ENCODE measurements at regions not wholly inside any gene's neighbourhood (a gene's known extent, or its start where the extent isn't known, plus 50 kb on each side); places are given as distances from the start of the nearest gene placed in this dataset.

DNA sequence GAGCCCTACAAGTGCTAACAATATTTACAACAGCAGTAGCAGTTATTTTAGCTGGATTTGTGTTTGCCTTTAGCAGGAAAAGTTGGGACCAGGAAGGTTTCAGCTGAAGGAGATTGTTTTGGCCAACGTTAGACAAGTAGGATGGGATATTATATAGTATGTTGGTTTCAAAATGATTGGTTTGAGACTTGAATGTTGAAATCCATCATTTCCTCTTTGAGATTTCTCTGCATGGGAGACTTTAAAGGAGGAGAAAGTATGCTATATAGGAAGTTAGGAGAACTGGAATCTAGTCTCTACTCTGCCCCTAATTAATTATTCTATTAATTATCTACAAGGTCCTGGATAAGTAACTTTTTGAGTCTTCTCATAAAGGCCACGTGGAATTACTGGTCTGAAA is 263.8 kb downstream of the PTEN start:
- H3K4me3 ChIP-seq, result no peak overlapping the region
- no peaks in the 10 kb centered on the region for H3K36me3 Mint-ChIP-seq
- no peaks in the 10 kb centered on the region for H3K79me2 ChIP-seq (ENCODE audit: low read depth)
- no peak overlapping the region for H3K27ac ChIP-seq
- H3K9me3 Mint-ChIP-seq, result no peaks in the 10 kb centered on the region
- TF ChIP-seq EZH2phosphoT487 (IDR thresholded peaks at IDR 0.05) (no peak), EZH2 (IDR thresholded peaks at IDR 0.05) (no peak)
- TF ChIP-seq, protein P1, sequence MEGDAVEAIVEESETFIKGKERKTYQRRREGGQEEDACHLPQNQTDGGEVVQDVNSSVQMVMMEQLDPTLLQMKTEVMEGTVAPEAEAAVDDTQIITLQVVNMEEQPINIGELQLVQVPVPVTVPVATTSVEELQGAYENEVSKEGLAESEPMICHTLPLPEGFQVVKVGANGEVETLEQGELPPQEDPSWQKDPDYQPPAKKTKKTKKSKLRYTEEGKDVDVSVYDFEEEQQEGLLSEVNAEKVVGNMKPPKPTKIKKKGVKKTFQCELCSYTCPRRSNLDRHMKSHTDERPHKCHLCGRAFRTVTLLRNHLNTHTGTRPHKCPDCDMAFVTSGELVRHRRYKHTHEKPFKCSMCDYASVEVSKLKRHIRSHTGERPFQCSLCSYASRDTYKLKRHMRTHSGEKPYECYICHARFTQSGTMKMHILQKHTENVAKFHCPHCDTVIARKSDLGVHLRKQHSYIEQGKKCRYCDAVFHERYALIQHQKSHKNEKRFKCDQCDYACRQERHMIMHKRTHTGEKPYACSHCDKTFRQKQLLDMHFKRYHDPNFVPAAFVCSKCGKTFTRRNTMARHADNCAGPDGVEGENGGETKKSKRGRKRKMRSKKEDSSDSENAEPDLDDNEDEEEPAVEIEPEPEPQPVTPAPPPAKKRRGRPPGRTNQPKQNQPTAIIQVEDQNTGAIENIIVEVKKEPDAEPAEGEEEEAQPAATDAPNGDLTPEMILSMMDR (IDR thresholded peaks at IDR 0.05), result no peak
- no peaks in the 10 kb centered on the region for H3K4me1 ChIP-seq
- no peaks in the 10 kb centered on the region for H3K9me3 ChIP-seq (ENCODE audit: low read depth)
- no peak overlapping the region for H3K4me3 Mint-ChIP-seq
- no peak overlapping the region for H3K4me2 ChIP-seq
- no peaks in the 10 kb centered on the region for H3K27me3 ChIP-seq
- no peaks in the 10 kb centered on the region for H3K36me3 ChIP-seq
- no peaks in the 10 kb centered on the region for H3K4me1 Mint-ChIP-seq
- H4K20me1 ChIP-seq (ENCODE audit: low read depth), result no peaks in the 10 kb centered on the region
- no peaks in the 10 kb centered on the region for H3F3A ChIP-seq (ENCODE audit: low read depth)
- no peak overlapping the region for H3K9ac ChIP-seq
- DNase-seq (ENCODE audit: low spot score), result no peak
- no peak overlapping the region for H3K27ac Mint-ChIP-seq
- no peaks in the 10 kb centered on the region for H3K27me3 Mint-ChIP-seq (ENCODE audit: insufficient read depth, low read depth)
- no peak overlapping the region for H2AFZ ChIP-seq (replicated peaks)

DNA sequence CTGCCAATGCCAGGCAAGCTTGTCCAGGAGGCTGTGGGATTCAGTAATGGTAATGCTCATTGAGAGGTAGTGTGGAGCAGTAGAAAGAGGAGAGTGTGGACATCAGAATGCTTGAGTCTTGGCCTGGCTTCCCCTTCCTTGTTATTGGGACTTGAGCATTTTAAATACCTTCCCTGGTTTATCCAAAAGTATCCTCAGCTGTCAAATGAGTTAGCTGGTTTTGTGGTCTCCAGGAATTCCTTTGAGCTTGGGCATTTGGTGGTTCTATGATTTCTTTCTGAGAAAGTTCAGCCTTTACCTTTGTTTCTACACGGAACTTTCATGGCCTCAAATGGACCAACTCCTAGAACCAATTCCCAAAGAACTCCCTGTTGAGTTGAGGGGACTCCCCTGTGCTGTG is 264.3 kb downstream of the PTEN start:
- no peak overlapping the region for H3K4me3 Mint-ChIP-seq
- no peaks in the 10 kb centered on the region for H4K20me1 ChIP-seq (ENCODE audit: low read depth)
- no peaks in the 10 kb centered on the region for H3K4me1 ChIP-seq
- H3K4me1 Mint-ChIP-seq, result no peaks in the 10 kb centered on the region
- H3K9me3 Mint-ChIP-seq, result no peaks in the 10 kb centered on the region
- no peaks in the 10 kb centered on the region for H3K9me3 ChIP-seq (ENCODE audit: low read depth)
- no peaks in the 10 kb centered on the region for H3K36me3 ChIP-seq
- no peak overlapping the region for H3K27ac Mint-ChIP-seq
- no peaks in the 10 kb centered on the region for H3F3A ChIP-seq (ENCODE audit: low read depth)
- H3K4me2 ChIP-seq, result no peak overlapping the region
- H3K79me2 ChIP-seq (ENCODE audit: low read depth), result no peaks in the 10 kb centered on the region
- no peak overlapping the region for H3K4me3 ChIP-seq
- no peak overlapping the region for H3K27ac ChIP-seq
- no peaks in the 10 kb centered on the region for H3K27me3 Mint-ChIP-seq (ENCODE audit: insufficient read depth, low read depth)
- no peak overlapping the region for H2AFZ ChIP-seq (replicated peaks)
- no peaks in the 10 kb centered on the region for H3K27me3 ChIP-seq
- TF ChIP-seq, protein P1 (IDR thresholded peaks at IDR 0.05), result no peak
- TF ChIP-seq EZH2phosphoT487 (IDR thresholded peaks at IDR 0.05), result no peak
- no peaks in the 10 kb centered on the region for H3K36me3 Mint-ChIP-seq
- DNase-seq (ENCODE audit: low spot score), result no peak
- H3K9ac ChIP-seq, result no peak overlapping the region

DNA sequence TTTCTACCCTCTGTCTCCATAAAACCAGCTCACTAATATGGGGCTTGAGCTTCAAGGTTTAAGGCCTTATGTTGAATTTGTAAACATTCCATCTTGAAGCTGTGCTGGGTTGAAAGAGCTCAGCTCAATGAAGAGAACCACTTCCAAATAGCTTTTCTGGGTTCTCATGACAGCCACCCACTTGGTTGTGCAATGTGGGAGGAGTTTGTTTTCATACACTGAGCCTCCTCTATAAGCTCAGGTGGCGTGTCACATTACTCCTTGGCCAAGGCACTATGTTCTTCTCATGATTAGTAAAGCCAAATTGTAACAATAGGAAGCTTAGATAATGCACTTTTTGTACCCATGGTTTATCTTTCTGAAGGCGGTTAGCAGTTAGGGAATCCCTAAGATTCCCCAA is 265.6 kb downstream of the PTEN start:
- Histone ChIP-seq H3K4me1 (no peaks in the 10 kb centered on the region), H2AFZ (replicated peaks) (no peak overlapping the region), H4K20me1 (ENCODE audit: low read depth) (no peaks in the 10 kb centered on the region), H3K9me3 (ENCODE audit: low read depth) (no peaks in the 10 kb centered on the region), H3K79me2 (ENCODE audit: low read depth) (no peaks in the 10 kb centered on the region), H3K4me2 (no peak overlapping the region), H3K4me3 (no peak overlapping the region), H3F3A (ENCODE audit: low read depth) (no peaks in the 10 kb centered on the region), H3K27me3 (no peaks in the 10 kb centered on the region), H3K27ac (no peak overlapping the region), H3K9ac (no peak overlapping the region), H3K36me3 (no peaks in the 10 kb centered on the region)
- no peak for TF ChIP-seq EZH2phosphoT487 (IDR thresholded peaks at IDR 0.05)
- TF ChIP-seq, protein P1 (IDR thresholded peaks at IDR 0.05), result no peak
- no peak for TF ChIP-seq EZH2 (IDR thresholded peaks at IDR 0.05)
- Mint-ChIP-seq H3K9me3 (no peaks in the 10 kb centered on the region), H3K27ac (no peak overlapping the region), H3K27me3 (ENCODE audit: insufficient read depth, low read depth) (no peaks in the 10 kb centered on the region), H3K4me3 (no peak overlapping the region), H3K4me1 (no peaks in the 10 kb centered on the region), H3K36me3 (no peaks in the 10 kb centered on the region)
- DNase-seq (ENCODE audit: low spot score), result no peak

DNA sequence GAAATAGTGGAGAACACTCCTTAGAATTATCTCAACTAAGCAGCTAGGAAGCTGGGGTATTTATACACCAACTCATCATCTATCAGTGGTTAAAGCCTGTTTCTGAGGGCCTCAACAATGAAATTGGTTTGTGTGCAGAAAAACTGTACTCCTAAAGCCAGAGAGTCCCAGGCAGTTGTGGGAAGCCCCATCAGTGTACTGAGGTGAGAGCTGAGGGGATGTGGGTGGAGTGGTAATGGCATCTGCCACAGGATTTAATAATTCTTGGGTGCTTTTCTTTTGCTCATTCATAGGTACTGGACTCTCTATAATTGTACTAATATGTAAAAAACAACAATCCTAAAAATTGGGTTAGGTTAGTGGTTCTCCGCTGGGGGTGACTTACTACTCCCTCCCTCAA is 267.5 kb downstream of the PTEN start:
- no peaks in the 10 kb centered on the region for H3F3A ChIP-seq (ENCODE audit: low read depth)
- no peak for DNase-seq (ENCODE audit: low spot score)
- H3K9me3 ChIP-seq (ENCODE audit: low read depth), result no peaks in the 10 kb centered on the region
- no peak overlapping the region for H3K27ac ChIP-seq
- H2AFZ ChIP-seq (replicated peaks), result no peak overlapping the region
- Mint-ChIP-seq H3K27me3 (ENCODE audit: insufficient read depth, low read depth) (no peaks in the 10 kb centered on the region), H3K36me3 (no peaks in the 10 kb centered on the region), H3K4me1 (no peaks in the 10 kb centered on the region), H3K4me3 (no peak overlapping the region), H3K27ac (no peak overlapping the region), H3K9me3 (no peaks in the 10 kb centered on the region)
- H3K4me2 ChIP-seq, result no peak overlapping the region
- H3K4me1 ChIP-seq, result no peaks in the 10 kb centered on the region
- no peaks in the 10 kb centered on the region for H3K79me2 ChIP-seq (ENCODE audit: low read depth)
- H3K27me3 ChIP-seq, result no peaks in the 10 kb centered on the region
- H3K4me3 ChIP-seq, result no peak overlapping the region
- no peaks in the 10 kb centered on the region for H4K20me1 ChIP-seq (ENCODE audit: low read depth)
- TF ChIP-seq, protein P1 (IDR thresholded peaks at IDR 0.05), result no peak
- TF ChIP-seq EZH2 (IDR thresholded peaks at IDR 0.05) (no peak), EZH2phosphoT487 (IDR thresholded peaks at IDR 0.05) (no peak)
- no peaks in the 10 kb centered on the region for H3K36me3 ChIP-seq
- no peak overlapping the region for H3K9ac ChIP-seq

All from neural progenitor cell (in vitro differentiated cells).